Fibroblast of skin of back (primary cell): ENCODE measurements at regions not wholly inside any gene's neighbourhood (a gene's known extent, or its start where the extent isn't known, plus 50 kb on each side); places are given as distances from the start of the nearest gene placed in this dataset.
"Not testable (repeated sequence)": the region's sequence is repeated elsewhere in the genome, so short reads cannot be mapped to it uniquely, and the experiment has no call there.

Source experiments
- DNase-seq: peaks from one replicate; pipeline ENCODE4 v3.0.0-alpha.2; 2013

GRCh38 chr7:46285878-46286277, 364.8 kb upstream of the IGFBP3 start:
- no peak for DNase-seq

- DNase-seq = no peak
These were observed 362.8 kb upstream of the IGFBP3 start for GRCh38 chr7:46283852-46284251.

GRCh38 chr7:46282155-46282554, 361.1 kb upstream of the IGFBP3 start:
- no peak for DNase-seq

- DNase-seq = no peak
These were observed 360.0 kb upstream of the IGFBP3 start for GRCh38 chr7:46281071-46281470.

GRCh38 chr7:46279290-46279689, 358.2 kb upstream of the IGFBP3 start:
- no peak for DNase-seq

GRCh38 chr7:46264646-46265045, 343.6 kb upstream of the IGFBP3 start:
- no peak for DNase-seq

- DNase-seq = not testable (repeated sequence)
These were observed 340.6 kb upstream of the IGFBP3 start for GRCh38 chr7:46261638-46262037.

- no peak for DNase-seq
These were observed 338.9 kb upstream of the IGFBP3 start for GRCh38 chr7:46259947-46260346.

- DNase-seq = peak; percentile 93
These were observed 336.8 kb upstream of the IGFBP3 start for GRCh38 chr7:46257761-46258448.

GRCh38 chr7:46256870-46257661, 336.0 kb upstream of the IGFBP3 start:
- DNase-seq = no peak

- DNase-seq = no peak
These were observed 332.4 kb upstream of the IGFBP3 start for GRCh38 chr7:46253520-46253919.

- peak; percentile 40 for DNase-seq
These were observed 326.6 kb upstream of the IGFBP3 start for GRCh38 chr7:46247664-46248063.

GRCh38 chr7:46245586-46246111, 324.6 kb upstream of the IGFBP3 start:
- DNase-seq = no peak

GRCh38 chr7:46244757-46245156, 323.7 kb upstream of the IGFBP3 start:
- peak; percentile 33 for DNase-seq

GRCh38 chr7:46243406-46243805, 322.3 kb upstream of the IGFBP3 start:
- no peak for DNase-seq

- peak; percentile 46 for DNase-seq
These were observed 318.8 kb upstream of the IGFBP3 start for GRCh38 chr7:46239846-46240245.

- DNase-seq = no peak
These were observed 316.4 kb upstream of the IGFBP3 start for GRCh38 chr7:46237466-46237865.

- DNase-seq = no peak
These were observed 312.7 kb upstream of the IGFBP3 start for GRCh38 chr7:46233585-46234329.

GRCh38 chr7:46230990-46231305, 309.9 kb upstream of the IGFBP3 start:
- peak; percentile 95 for DNase-seq

GRCh38 chr7:46230298-46230989, 309.4 kb upstream of the IGFBP3 start:
- DNase-seq = no peak

- DNase-seq = peak; percentile 98
These were observed 308.3 kb upstream of the IGFBP3 start for GRCh38 chr7:46229409-46229808.

- no peak for DNase-seq
These were observed 305.8 kb upstream of the IGFBP3 start for GRCh38 chr7:46226860-46227259.

- no peak for DNase-seq
These were observed 303.3 kb upstream of the IGFBP3 start for GRCh38 chr7:46224363-46224762.
